ENCODE measurements at regions not wholly inside any gene's neighbourhood (a gene's known extent, or its start where the extent isn't known, plus 50 kb on each side); places are given as distances from the start of the nearest gene placed in this dataset.

GRCh38 chr10:29748109-29748650, 113.4 kb upstream of the SVIL start:
- TF ChIP-seq DR1 (CRISPR knock-in tag; IDR thresholded peaks at IDR 0.05) (no peak), ZNF407 (CRISPR knock-in tag; IDR thresholded peaks at IDR 0.05; ENCODE audit: not compliant biosample characterization) (no peak)
